NCI-H345 treated with DMSO at 0.1 percent for 48 hours (cell line): ENCODE measurements at regions not wholly inside any gene's neighbourhood (a gene's known extent, or its start where the extent isn't known, plus 50 kb on each side); places are given as distances from the start of the nearest gene placed in this dataset.

Experiments
- DNase-seq: peaks from one replicate; lab custom pipeline; 2025; ENCODE audit not compliant: unreplicated experiment; lab: John Stamatoyannopoulos, UW

DNA sequence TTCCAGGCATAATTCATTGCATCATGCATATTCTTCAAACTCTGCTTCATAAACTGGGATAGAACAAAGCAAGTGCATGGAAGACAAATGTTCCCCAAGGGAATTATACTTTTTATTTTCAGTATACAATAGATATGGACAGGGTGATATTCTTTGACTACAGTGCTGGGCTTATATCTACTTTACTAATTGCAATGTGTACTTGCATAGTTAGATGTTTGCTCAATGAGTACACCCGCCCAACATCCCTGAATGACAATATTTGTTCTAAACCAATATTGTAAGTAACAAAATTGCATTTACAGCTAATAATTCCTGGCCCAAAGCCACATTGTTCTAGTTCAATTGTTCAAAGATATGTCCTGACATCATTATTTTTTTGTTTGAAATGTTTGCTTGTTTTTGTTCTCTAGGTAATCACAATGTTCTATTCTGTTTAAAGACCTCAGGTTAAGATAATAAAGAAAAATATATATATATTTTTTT lies 171.4 kb downstream of the PTN start:
- no peak for DNase-seq

DNA sequence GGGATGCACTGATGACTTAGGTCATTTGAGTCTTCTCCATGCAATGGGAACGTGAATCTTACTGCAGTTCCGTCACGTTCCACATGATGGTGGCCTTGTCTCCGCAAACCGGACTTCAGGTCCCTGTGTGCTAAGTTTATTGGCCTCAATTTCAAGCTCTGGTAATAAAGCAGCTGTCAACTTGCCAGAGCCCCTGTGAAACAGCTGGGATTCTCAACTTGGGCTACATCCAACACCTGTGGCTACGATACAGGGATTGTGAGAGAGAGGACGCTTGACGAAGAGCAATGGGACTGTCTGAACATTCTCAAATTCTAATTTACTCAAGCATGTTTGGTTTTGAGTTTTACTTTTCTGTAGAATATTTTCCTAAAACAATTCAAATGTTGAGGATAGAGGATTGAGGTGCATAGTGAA lies 174.2 kb downstream of the PTN start:
- peak; percentile 90 for DNase-seq

DNA sequence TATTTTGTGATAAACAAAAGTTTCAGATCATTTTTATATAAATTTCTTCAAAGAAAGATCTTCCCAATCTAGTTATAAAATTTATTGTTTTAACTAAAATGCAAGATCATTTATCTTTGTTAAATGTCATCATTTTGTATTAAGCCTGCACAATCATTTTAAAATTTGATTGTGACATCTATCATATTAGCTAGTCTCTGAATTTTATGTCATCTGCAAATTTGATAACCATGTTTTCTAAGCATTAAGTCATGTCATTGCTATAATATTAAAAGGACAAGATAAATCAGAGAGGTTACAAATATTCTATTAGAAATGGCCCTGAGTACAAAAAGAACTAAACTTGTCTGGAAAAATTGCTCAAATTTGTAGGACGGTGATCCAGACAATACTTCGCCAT lies 175.9 kb downstream of the PTN start:
- DNase-seq: no peak

DNA sequence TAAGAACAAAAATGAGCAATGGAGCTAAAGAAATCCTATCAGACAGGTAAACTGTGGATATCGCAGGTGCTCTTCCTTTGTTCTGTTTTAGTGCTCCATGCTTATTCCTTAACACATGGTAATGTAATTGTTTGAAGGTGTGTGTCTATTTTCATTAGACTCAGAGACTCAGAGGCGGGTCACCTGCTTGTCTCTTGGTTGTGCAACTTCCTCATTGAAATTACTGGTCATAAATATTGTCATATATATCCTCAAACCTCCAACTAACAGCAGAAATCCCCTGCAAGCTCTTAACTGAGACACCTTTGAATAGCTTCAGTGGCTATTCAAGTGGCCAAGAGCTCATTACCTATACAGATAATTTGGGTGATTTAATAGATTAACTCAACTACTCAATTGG lies 177.2 kb downstream of the PTN start:
- DNase-seq: no peak

DNA sequence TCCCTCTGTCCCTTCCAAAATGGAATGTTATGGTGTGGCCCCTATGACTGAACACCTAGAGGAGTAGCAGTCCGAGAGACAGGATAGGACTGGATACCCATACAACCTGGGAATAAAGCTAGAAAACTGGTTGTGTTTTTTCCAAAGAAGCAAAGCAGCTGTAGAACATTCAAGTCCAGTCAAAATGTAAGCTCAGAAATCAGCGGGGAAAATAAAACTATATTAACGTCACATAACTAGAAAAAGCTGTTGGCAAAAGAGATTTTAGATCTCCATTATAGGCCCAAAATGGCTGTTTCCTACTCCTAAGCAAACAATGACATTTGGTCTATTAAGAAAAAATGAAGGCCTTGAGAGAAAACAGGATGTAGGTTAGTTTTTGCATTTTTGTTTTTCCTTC lies 177.7 kb downstream of the PTN start:
- no peak for DNase-seq

DNA sequence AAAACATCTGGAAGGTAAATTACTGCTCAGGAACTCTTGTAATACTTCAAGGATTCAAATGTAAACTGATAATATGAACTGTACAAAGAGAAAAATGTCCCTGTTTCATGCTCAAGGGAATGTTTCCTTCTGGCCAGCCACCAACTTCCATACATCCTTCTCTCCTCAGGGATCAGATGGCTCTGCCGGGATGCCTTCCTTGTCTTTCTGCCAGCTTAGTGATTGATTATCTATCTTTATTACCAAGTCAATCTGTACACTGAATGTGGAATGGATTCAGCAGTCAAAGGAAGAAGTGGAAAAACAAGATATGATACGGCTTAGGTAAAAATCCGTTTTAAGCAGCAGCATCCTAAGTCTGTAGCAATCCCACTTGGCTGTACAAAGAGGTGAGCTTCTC lies 178.3 kb downstream of the PTN start:
- DNase-seq: no peak

DNA sequence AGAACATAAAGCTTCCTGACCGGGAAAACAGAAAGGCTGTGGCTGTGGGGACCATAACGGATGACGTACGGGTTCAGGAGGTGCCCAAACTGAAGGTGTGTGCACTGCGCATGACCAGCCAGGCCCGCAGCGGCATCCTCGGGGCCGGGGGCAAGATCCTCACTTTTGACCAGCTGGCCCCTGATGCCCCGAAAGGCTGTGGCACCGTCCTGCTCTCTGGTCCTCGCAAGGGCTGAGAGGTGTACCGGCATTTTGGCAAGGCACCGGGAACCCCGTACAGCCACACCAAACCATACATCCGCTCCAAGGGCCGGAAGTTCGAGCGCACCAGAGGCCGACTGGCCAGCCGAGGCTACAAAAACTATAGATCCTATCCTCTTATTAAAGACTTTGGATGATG lies 179.3 kb downstream of the PTN start:
- DNase-seq: no peak

DNA sequence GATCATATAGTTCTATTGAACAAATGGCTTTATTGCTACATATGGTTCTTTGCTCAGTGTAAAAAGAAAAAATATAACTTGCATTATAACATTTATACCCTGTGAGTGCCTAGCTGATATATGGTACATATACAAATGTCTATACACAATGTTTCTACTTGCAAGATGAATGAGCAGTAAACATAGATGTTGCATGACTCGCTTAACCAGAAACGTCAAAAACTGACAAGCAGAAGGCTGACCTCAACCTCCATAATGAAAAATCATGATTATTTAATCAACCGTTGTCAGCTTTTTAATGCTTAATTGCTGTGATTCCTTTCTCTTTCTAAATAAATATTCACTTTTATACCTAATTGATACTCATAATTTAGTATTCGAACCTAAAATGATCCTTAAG lies 183.3 kb downstream of the PTN start:
- no peak for DNase-seq

DNA sequence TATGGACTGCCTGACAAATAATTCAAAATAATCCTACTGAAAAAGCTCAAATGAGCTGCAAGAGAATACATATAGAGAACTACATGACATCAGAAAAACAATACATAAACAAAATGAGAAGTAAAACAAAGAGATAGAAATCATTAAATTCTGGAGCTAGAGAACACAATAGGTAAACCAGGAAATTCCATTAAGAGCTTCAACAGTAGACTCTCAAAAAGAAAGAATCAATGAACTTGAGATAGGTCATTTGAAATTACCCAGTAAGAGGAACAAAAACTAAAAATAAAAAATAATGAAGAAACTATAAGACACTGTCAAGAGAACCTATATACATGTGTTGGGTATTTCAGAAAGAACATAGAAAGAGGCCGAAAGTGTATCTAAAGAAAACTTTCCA lies 186.3 kb downstream of the PTN start:
- DNase-seq: no peak

DNA sequence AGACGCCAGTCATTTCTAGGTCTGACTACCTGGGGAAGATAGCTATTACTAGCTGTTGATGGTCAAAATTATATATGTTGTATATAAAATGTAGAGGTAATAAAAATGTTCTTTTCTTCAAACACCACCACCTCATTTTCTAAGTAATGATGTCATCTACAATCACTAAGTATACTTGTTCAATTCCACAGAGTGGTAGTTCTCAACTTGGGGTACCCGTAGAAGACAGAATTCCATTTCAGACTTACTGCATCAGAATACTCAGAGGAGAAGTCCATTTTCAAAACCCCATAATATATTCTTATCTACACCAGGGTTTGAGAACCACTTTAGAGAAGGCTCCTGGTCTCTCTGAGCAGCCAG lies 191.9 kb downstream of the PTN start:
- no peak for DNase-seq

DNA sequence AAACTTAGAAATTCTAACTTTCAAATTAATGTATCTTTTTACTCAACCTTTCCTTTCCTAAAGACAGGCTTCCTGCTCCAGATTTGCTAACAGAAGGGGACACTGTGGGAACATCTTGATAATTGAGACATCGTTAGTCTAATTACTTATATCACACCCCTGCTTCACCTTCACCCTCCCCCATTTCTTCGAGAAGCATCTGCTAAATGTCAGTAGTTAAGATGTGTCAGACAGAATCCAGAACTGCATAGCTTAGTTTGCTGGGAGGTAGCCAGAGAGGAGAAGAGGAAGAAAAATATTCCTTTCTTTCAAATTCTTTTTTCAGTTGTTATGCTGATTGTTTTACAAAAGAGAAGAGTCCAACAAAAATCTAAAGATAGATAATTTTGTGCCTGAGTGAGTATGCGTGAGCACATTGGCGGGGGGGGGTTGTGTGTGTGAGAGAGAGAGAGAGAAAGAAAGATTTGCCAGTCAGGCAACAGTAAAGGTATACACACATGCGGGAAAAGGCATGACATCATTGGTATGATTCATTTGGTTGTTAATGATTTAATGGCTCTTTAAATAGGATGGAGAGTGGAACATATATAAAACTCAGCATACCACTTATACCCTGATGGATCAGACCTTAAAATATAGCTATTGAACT lies 192.4 kb downstream of the PTN start:
- no peak for DNase-seq

DNA sequence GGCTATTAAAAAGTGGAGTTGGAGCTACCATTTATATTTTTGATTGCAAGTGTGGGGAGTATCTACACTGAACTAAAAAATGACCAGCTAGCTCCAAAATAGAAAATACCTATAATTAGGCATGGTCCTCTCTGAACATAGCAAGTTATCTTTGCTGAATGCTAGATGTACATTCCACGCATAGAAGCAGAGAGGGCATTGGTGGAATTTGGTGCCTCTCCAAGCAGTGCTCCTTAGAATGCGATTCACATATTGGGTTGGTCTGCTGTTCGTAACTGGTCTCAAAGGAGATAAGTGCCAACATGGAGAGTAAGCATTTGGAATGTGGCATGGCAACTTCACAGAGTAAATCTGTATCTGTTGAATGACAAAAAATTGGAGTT lies 196.2 kb downstream of the PTN start:
- no peak for DNase-seq

DNA sequence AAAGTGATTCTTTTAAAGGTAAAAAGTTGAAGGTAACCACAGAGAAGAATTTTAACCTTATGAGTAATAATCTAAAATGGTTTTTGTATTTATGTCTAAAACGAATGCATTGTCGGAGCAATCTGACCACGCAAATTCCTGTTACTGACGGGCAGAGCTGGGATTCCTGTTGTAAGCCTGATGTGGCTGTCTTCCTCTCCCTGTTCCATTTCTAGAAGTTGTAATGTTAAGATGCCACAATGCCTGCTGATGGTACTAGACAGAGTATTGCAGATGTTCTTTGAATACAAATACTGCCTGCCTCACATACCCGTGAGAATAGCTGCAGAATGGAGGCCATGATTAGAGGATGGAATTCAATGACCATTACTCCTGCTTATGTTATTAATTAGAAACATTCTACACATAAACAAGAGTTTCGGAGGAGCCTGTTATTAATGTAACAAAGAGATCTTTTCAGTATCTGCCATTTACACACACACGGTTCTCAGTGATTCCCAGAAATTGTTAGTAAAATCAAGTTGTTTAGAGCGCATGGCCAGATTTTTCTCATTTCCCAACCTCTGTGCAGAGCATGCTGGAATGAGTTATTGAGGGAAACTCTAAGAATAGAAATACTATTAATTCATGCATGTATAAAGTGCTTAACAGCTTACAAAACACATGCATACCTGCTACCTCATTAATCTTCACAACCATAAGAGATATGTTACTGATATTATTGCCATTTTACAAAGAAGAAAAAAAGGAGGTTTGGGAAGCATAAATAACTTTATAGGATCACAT lies 196.8 kb downstream of the PTN start:
- no peak for DNase-seq

DNA sequence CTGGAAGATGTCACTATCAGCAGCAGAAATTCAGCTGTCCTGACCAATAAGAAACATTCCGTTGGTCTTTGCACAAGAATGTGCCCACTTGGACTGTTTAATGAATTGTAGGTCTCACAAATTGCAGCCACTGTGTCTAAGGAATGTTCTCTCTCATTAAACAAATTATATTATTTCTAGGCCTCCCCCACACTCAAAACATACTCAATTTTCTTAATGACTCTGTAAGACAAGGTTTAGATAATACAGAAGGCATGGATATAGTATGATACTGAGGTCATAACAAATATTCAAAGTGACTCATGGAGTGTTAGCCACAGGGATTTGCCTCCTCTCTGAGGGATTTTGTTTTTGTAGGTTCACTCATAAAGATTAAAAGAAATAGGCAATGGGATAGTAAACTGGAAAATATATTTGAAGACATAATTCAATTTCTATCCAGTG lies 197.5 kb downstream of the PTN start:
- no peak for DNase-seq

DNA sequence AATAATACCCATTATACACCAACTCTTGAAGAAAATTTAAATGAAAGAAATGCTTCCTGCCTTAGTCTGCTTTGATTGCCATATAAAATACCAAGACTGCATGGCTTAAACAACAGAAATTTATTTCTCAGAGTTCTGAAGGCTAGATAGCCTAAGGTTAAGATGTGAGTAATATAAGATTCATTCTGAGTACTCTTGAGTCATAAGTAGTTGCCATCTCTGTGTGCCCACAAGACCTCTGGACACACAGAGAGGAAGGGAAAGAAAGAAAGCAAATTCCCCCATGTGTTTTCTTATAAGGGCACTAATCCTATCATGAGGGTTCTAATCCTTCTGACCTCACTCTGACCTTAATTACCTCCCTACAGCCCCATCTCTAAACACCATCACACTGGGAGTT lies 201.2 kb downstream of the PTN start:
- DNase-seq: no peak

DNA sequence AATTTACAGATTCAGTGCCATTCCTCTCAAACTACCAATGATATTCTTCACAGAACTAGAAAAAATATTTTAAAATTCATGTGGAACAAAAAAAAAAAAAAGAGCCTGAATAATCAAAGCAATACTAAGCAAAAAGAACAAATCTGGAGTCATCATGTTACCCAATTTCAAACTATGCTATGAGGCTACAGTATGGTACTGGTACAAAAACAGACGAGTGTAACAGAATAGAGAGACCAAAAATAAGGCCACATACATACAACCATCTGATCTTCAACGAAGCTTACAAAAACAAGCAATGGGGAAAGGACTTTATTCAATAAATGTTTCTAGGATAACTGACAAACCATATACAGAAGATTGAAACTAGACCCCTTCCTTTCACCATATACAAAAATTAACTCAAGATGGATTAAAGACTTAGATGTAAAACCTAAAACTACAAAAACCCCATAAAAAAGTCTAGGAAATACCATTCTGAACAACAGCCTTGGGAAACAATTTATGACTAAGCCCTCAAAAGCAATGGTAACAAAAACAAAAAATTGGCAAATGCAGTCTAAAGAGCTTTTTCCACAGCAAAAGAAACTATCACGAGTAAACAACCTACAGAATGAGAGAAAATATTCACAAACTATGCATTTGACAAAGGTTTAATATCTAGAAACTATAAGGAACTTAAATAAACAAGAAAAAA lies 207.7 kb downstream of the PTN start:
- DNase-seq: no peak

DNA sequence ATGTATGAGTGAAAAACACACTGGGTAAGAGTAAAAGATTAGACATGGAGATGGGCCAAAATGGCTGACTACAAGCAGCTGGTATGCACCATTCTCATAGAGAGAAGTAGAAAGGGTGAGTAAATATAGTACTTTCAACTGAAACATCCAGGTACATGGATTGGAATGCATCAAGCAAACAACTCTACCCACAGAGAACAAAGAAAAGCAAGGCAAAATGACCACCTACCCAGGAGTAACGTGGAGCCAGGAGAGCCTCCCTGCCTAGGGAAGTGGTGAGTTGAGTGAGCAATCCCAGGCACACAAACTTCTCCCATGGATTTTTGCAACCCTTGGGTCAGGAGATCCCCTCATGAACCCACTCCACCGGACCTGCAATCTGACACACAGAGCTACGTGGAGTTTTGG lies 212.8 kb downstream of the PTN start:
- DNase-seq: no peak

DNA sequence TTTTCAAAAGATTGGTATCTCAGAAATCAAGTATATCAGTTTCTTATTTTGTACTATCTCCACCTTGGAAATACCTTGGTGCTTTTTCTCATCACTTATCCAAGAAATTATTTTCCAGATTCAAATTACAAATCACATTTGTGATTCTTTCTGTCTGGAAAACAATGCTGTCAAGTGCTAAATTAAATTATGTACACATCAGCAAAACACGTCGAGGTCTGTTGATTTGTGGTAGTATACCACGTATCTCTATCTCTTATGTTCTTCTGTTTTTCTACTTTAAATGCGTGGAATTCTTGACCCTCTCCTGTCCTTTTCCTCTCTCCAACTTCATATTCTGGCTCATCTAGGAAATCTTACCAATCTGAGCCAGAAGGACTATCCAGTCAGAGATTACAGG lies 214.5 kb downstream of the PTN start:
- DNase-seq: no peak

DNA sequence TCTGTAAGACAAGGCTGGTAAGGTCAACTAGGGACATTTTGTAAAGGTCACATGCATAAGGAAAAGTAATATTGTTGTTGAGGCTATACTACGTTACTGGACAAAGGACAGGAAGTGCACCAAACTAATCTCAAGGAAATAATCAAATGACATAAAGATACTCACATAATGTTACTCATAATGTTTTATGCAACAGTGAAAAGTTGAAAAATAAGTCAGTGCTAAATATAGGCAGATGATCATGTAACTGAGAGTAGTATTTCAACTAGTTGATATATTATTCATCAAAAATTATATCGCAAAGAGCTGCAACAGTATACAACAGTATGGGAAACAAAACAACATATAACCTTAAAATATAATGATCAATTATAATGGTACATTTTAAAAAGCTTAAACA lies 215.7 kb downstream of the PTN start:
- DNase-seq: no peak

DNA sequence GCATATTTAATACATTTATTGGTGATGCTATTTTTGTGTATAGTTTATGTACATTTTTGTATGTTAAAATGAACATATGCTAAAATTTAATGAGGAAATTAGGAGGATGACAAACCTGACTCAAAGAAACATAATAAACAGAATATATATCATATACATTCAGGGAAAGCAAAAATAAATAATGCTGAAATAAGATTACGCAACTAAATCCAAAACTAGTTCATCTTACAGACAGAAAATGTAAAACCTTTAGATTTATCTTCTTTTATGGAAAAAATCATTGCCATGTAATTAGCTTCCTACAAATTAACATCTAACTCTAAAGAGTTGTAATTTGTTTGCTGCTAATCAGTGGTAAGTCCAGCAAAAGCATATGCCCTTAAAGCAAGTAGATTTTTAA lies 216.5 kb downstream of the PTN start:
- DNase-seq: no peak

DNA sequence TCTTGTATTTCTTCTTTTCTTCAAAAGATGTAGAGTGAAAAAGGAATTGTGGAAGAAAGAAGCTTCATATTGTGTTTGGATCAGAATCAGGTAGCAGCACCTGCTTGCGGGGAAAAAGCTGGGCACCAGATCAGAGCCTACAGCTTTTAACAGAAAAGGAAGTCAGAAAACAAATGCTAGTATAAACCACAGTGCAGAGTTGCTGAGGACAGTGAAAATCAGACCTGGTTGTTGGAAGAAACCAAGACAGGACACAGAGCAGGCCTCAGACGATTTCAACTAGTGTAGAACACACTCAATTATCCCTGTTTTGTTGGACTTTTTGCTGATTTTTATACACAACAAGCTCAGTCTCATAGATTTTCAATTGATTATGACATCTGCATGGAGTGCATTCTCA lies 221.4 kb downstream of the PTN start:
- DNase-seq: no peak

DNA sequence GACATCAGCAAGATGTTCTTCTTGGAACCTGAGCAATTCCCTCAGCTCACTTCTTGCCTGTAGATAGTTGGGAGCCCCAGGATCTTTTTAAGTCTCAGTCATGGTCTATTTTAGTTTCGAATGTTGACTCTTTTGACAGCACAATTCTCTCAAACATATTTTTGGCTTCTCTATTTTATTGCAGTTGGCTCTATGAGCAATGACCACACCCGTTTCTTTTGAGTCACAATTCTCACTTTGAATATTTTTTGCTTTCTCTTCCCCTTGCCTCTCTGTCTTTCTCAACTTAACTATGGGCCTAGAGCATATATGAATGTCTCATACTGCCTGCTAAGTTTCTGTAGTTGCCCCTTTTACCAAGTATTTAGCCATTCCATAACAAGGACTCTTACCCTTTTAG lies 222.8 kb downstream of the PTN start:
- no peak for DNase-seq
